ENCODE measurements at regions not wholly inside any gene's neighbourhood (a gene's known extent, or its start where the extent isn't known, plus 50 kb on each side); places are given as distances from the start of the nearest gene placed in this dataset.

GRCh38 chr17:77590951-77591735, 367.4 kb upstream of the TNRC6C start:
- Histone ChIP-seq H3K4me1 (ENCODE audit: control insufficient read depth, insufficient read depth, low read length) (no peaks in the 10 kb centered on the region), H3K9ac (ENCODE audit: low read depth, low read length) (no peak overlapping the region), H3K36me3 (ENCODE audit: insufficient read depth, low read length) (no peaks in the 10 kb centered on the region), H3K4me2 (ENCODE audit: low read length) (no peak overlapping the region), H3K9me3 (replicated peaks; ENCODE audit: low read length) (no peaks in the 10 kb centered on the region), H3K4me3 (ENCODE audit: low read length) (no peak overlapping the region), H3K27me3 (ENCODE audit: control insufficient read depth, insufficient read depth, low read length) (peaks cover 40% of the 10 kb centered on the region)

GRCh38 chr17:77592106-77592865, 366.2 kb upstream of the TNRC6C start:
- Histone ChIP-seq H3K4me2 (ENCODE audit: low read length) (no peak overlapping the region), H3K9me3 (replicated peaks; ENCODE audit: low read length) (no peaks in the 10 kb centered on the region), H3K36me3 (ENCODE audit: insufficient read depth, low read length) (no peaks in the 10 kb centered on the region), H3K27me3 (ENCODE audit: control insufficient read depth, insufficient read depth, low read length) (peaks cover 47% of the 10 kb centered on the region), H3K4me1 (ENCODE audit: control insufficient read depth, insufficient read depth, low read length) (no peaks in the 10 kb centered on the region), H3K4me3 (ENCODE audit: low read length) (no peak overlapping the region), H3K9ac (ENCODE audit: low read depth, low read length) (no peak overlapping the region)

GRCh38 chr17:77593081-77593480, 365.4 kb upstream of the TNRC6C start:
- Histone ChIP-seq H3K4me1 (ENCODE audit: control insufficient read depth, insufficient read depth, low read length) (no peaks in the 10 kb centered on the region), H3K9ac (ENCODE audit: low read depth, low read length) (no peak overlapping the region), H3K9me3 (replicated peaks; ENCODE audit: low read length) (no peaks in the 10 kb centered on the region), H3K4me2 (ENCODE audit: low read length) (no peak overlapping the region), H3K4me3 (ENCODE audit: low read length) (no peak overlapping the region), H3K27me3 (ENCODE audit: control insufficient read depth, insufficient read depth, low read length) (peaks cover 45% of the 10 kb centered on the region), H3K36me3 (ENCODE audit: insufficient read depth, low read length) (no peaks in the 10 kb centered on the region)

- Histone ChIP-seq H3K9ac (ENCODE audit: low read depth, low read length) (no peak overlapping the region), H3K4me2 (ENCODE audit: low read length) (no peak overlapping the region), H3K4me3 (ENCODE audit: low read length) (no peak overlapping the region), H3K36me3 (ENCODE audit: insufficient read depth, low read length) (no peaks in the 10 kb centered on the region), H3K27me3 (ENCODE audit: control insufficient read depth, insufficient read depth, low read length) (peaks cover 45% of the 10 kb centered on the region), H3K4me1 (ENCODE audit: control insufficient read depth, insufficient read depth, low read length) (no peaks in the 10 kb centered on the region), H3K9me3 (replicated peaks; ENCODE audit: low read length) (no peaks in the 10 kb centered on the region)
Observed at GRCh38 chr17:77594416-77595209, 363.9 kb upstream of the TNRC6C start.

GRCh38 chr17:77596491-77597417, 361.7 kb upstream of the TNRC6C start:
- Histone ChIP-seq H3K27me3 (ENCODE audit: control insufficient read depth, insufficient read depth, low read length) (peaks cover 33% of the 10 kb centered on the region), H3K4me2 (ENCODE audit: low read length) (no peak overlapping the region), H3K4me1 (ENCODE audit: control insufficient read depth, insufficient read depth, low read length) (peaks cover 11% of the 10 kb centered on the region), H3K9ac (ENCODE audit: low read depth, low read length) (no peak overlapping the region), H3K9me3 (replicated peaks; ENCODE audit: low read length) (no peaks in the 10 kb centered on the region), H3K4me3 (ENCODE audit: low read length) (no peak overlapping the region), H3K36me3 (ENCODE audit: insufficient read depth, low read length) (no peaks in the 10 kb centered on the region)

- Histone ChIP-seq H3K36me3 (ENCODE audit: insufficient read depth, low read length) (no peaks in the 10 kb centered on the region), H3K4me2 (ENCODE audit: low read length) (no peak overlapping the region), H3K4me3 (ENCODE audit: low read length) (no peak overlapping the region), H3K9me3 (replicated peaks; ENCODE audit: low read length) (no peaks in the 10 kb centered on the region), H3K27me3 (ENCODE audit: control insufficient read depth, insufficient read depth, low read length) (peaks cover 33% of the 10 kb centered on the region), H3K4me1 (ENCODE audit: control insufficient read depth, insufficient read depth, low read length) (peaks cover 20% of the 10 kb centered on the region), H3K9ac (ENCODE audit: low read depth, low read length) (no peak overlapping the region)
Observed at GRCh38 chr17:77597418-77598240, 360.9 kb upstream of the TNRC6C start.

- Histone ChIP-seq H3K27me3 (ENCODE audit: control insufficient read depth, insufficient read depth, low read length) (peaks cover 31% of the 10 kb centered on the region), H3K4me3 (ENCODE audit: low read length) (no peak overlapping the region), H3K4me2 (ENCODE audit: low read length) (no peak overlapping the region), H3K9me3 (replicated peaks; ENCODE audit: low read length) (no peaks in the 10 kb centered on the region), H3K36me3 (ENCODE audit: insufficient read depth, low read length) (no peaks in the 10 kb centered on the region), H3K9ac (ENCODE audit: low read depth, low read length) (no peak overlapping the region), H3K4me1 (ENCODE audit: control insufficient read depth, insufficient read depth, low read length) (peaks cover 26% of the 10 kb centered on the region)
Observed at GRCh38 chr17:77598241-77598620, 360.3 kb upstream of the TNRC6C start.

- Histone ChIP-seq H3K4me2 (ENCODE audit: low read length) (no peak overlapping the region), H3K9me3 (replicated peaks; ENCODE audit: low read length) (no peaks in the 10 kb centered on the region), H3K27me3 (ENCODE audit: control insufficient read depth, insufficient read depth, low read length) (peaks cover 19% of the 10 kb centered on the region)
Observed at GRCh38 chr17:77599699-77600098, 358.8 kb upstream of the TNRC6C start.

GRCh38 chr17:77600346-77600745, 358.2 kb upstream of the TNRC6C start:
- peaks cover 32% of the 10 kb centered on the region for H3K4me1 ChIP-seq (ENCODE audit: control insufficient read depth, insufficient read depth, low read length)
- H3K4me2 ChIP-seq (ENCODE audit: low read length): no peak overlapping the region
- no peak overlapping the region for H3K9ac ChIP-seq (ENCODE audit: low read depth, low read length)
- peaks cover 15% of the 10 kb centered on the region for H3K27me3 ChIP-seq (ENCODE audit: control insufficient read depth, insufficient read depth, low read length)
- H3K36me3 ChIP-seq (ENCODE audit: insufficient read depth, low read length): no peaks in the 10 kb centered on the region
- H3K4me3 ChIP-seq (ENCODE audit: low read length): no peak overlapping the region
- H3K9me3 ChIP-seq (replicated peaks; ENCODE audit: low read length): no peaks in the 10 kb centered on the region

More at GRCh38 chr17:77599699-77600098, 358.8 kb upstream of the TNRC6C start:
- Histone ChIP-seq H3K4me1 (ENCODE audit: control insufficient read depth, insufficient read depth, low read length) (peaks cover 32% of the 10 kb centered on the region), H3K9ac (ENCODE audit: low read depth, low read length) (no peak overlapping the region), H3K4me3 (ENCODE audit: low read length) (no peak overlapping the region), H3K36me3 (ENCODE audit: insufficient read depth, low read length) (no peaks in the 10 kb centered on the region)
